H1 (cell line): ENCODE measurements at regions not wholly inside any gene's neighbourhood (a gene's known extent, or its start where the extent isn't known, plus 50 kb on each side); places are given as distances from the start of the nearest gene placed in this dataset.

Experiments
- CTCF ChIA-PET: fragments of 300-600 bp; sonication (Branson Sonifier 250); formaldehyde crosslinking; loops from one replicate; lab custom pipeline; 2021; ENCODE audit not compliant: partially characterized antibody; lab: Charles Lee
- POLR2A ChIA-PET: fragments of 300-600 bp; sonication (Branson Sonifier 250); formaldehyde crosslinking; loops from one replicate; lab custom pipeline; 2021; ENCODE audit warnings: inconsistent platforms; ENCODE audit not compliant: partially characterized antibody; lab: Charles Lee
- DNase-seq, 2 experiments: peaks; one replicate each; pipeline versions ENCODE4 v3.0.0 to v3.0.0-alpha.2; 2010 to 2022; ENCODE audit warnings: low spot score in 2 of 2, low read depth in 1 of 2, mixed read lengths in 1 of 2
- FAIRE-seq: peaks from 2 replicates; lab custom pipeline; 2011; peaks lifted over from hg19 to GRCh38; lab: Jason Lieb, UNC
- H2AFZ ChIP-seq: 2 replicates; pipeline ENCODE4 v1.8.1; 2012; ENCODE audit warnings: low read length, inconsistent platforms
- H2AK5ac ChIP-seq: 2 replicates; pipeline ENCODE4 v1.6.1; 2013; ENCODE audit warnings: low read depth, low read length
- H2BK120ac ChIP-seq: replicated peaks from 2 replicates; pipeline ENCODE3; 2013; ENCODE audit warnings: low read depth, low read length, inconsistent platforms
- H2BK12ac ChIP-seq: 2 replicates; pipeline ENCODE4 v1.6.1; 2013; ENCODE audit warnings: low read depth, low read length
- H2BK15ac ChIP-seq: 2 replicates; pipeline ENCODE4 v1.6.1; 2013; ENCODE audit warnings: low read length
- H2BK20ac ChIP-seq: 2 replicates; pipeline ENCODE4 v1.6.1; 2013; ENCODE audit warnings: low read length
- H2BK5ac ChIP-seq: 2 replicates; pipeline ENCODE4 v1.6.1; 2013; ENCODE audit warnings: low read depth, low read length
- H3K14ac ChIP-seq: 2 replicates; pipeline ENCODE4 v1.6.1; 2013; ENCODE audit warnings: inconsistent platforms; ENCODE audit not compliant: insufficient read length
- H3K18ac ChIP-seq: 2 replicates; pipeline ENCODE4 v1.6.1; 2013; ENCODE audit warnings: low read length; ENCODE audit errors: extremely low read depth
- H3K23ac ChIP-seq: 2 replicates; pipeline ENCODE4 v1.6.1; 2013; ENCODE audit warnings: inconsistent platforms; ENCODE audit not compliant: insufficient read length
- H3K23me2 ChIP-seq: 2 replicates; pipeline ENCODE4 v1.6.1; 2013; ENCODE audit warnings: low read depth, low read length
- H3K27ac ChIP-seq: 2 replicates; pipeline ENCODE4 v1.6.1; 2011; ENCODE audit warnings: low read depth, low read length, inconsistent platforms
- H3K27me3 ChIP-seq, 4 experiments: replicated peaks in 1 of 4; 1 replicate in 1 of 4; 2 replicates in 3 of 4; pipeline versions ENCODE4 v1.6.1 to v1.8.1; 2011 to 2013; ENCODE audit warnings: low read length in 3 of 4, mild to moderate bottlenecking in 3 of 4, inconsistent platforms in 2 of 4, mixed read lengths in 2 of 4, moderate library complexity in 1 of 4; ENCODE audit not compliant: control insufficient read depth in 3 of 4, insufficient read depth in 3 of 4; ENCODE audit errors: extremely low read depth in 1 of 4
- H3K36me3 ChIP-seq, 4 experiments: 2 replicates each; pipeline versions ENCODE4 v1.6.1 to v1.8.1; 2011 to 2013; ENCODE audit warnings: mild to moderate bottlenecking in 4 of 4, low read length in 3 of 4, moderate library complexity in 2 of 4, control low read depth in 1 of 4, inconsistent platforms in 1 of 4; ENCODE audit not compliant: insufficient read depth in 4 of 4, control insufficient read depth in 2 of 4
- H3K4ac ChIP-seq: replicated peaks from 2 replicates; pipeline ENCODE3; 2013; ENCODE audit warnings: low read length, low read depth, mixed read lengths, inconsistent platforms; ENCODE audit not compliant: insufficient read length
- H3K4me1 ChIP-seq, 4 experiments: replicated peaks in 1 of 4; 1 replicate in 1 of 4; 2 replicates in 3 of 4; pipeline versions ENCODE4 v1.6.1 to v1.8.1; 2011 to 2013; ENCODE audit warnings: low read length in 3 of 4, inconsistent platforms in 2 of 4, mixed read lengths in 1 of 4; ENCODE audit not compliant: insufficient read depth in 4 of 4, control insufficient read depth in 3 of 4
- H3K4me2 ChIP-seq, 2 experiments: 2 replicates each; pipeline versions ENCODE4 v1.6.1 to v1.8.1; 2011 to 2013; ENCODE audit warnings: low read depth in 2 of 2, low read length in 2 of 2, control low read depth in 1 of 2, inconsistent platforms in 1 of 2, mild to moderate bottlenecking in 1 of 2; ENCODE audit not compliant: insufficient read depth in 1 of 2
- H3K4me3 ChIP-seq, 4 experiments: fragments of 200-600, 300-600 bp in 1 of 4; sonication (generic), shearing (Covaris generic), sonication (Bioruptor Twin) in 1 of 4; 2 replicates each; pipeline versions ENCODE4 v1.5.1 to v1.8.1; 2011 to 2016; ENCODE audit warnings: low read length in 4 of 4, low read depth in 3 of 4, control low read depth in 2 of 4, inconsistent platforms in 2 of 4, mild to moderate bottlenecking in 2 of 4, mixed read lengths in 1 of 4, moderate library complexity in 1 of 4; ENCODE audit not compliant: insufficient read depth in 2 of 4; ENCODE audit errors: extremely low read depth in 1 of 4
- H3K56ac ChIP-seq: replicated peaks from 2 replicates; pipeline ENCODE3; 2013; ENCODE audit warnings: low read depth, mild to moderate bottlenecking, mixed read lengths, low read length, inconsistent platforms; ENCODE audit not compliant: insufficient read length
- H3K79me1 ChIP-seq: 2 replicates; pipeline ENCODE4 v1.6.1; 2013; ENCODE audit warnings: low read depth, low read length, control low read depth
- H3K79me2 ChIP-seq, 2 experiments: 2 replicates each; pipeline versions ENCODE4 v1.6.1 to v1.8.1; 2012 to 2013; ENCODE audit warnings: low read length in 2 of 2, mild to moderate bottlenecking in 2 of 2, inconsistent platforms in 1 of 2; ENCODE audit not compliant: insufficient read depth in 2 of 2, control insufficient read depth in 1 of 2
- H3K9ac ChIP-seq, 4 experiments: replicated peaks in 1 of 4; 1 replicate in 1 of 4; 2 replicates in 3 of 4; pipeline versions ENCODE4 v1.6.1 to v1.8.1; 2011 to 2013; ENCODE audit warnings: low read depth in 3 of 4, low read length in 3 of 4, control low read depth in 2 of 4, mild to moderate bottlenecking in 2 of 4, moderate library complexity in 2 of 4, inconsistent platforms in 1 of 4; ENCODE audit errors: extremely low read depth in 1 of 4
- H3K9me3 ChIP-seq, 2 experiments: 2 replicates each; pipeline versions ENCODE4 v1.6.1 to v1.8.1; 2012 to 2013; ENCODE audit warnings: mild to moderate bottlenecking in 2 of 2, moderate library complexity in 2 of 2, control low read depth in 1 of 2, inconsistent platforms in 1 of 2, low read depth in 1 of 2, low read length in 1 of 2, mixed read lengths in 1 of 2; ENCODE audit not compliant: insufficient read depth in 2 of 2
- H4K20me1 ChIP-seq, 2 experiments: replicated peaks in 1 of 2; 2 replicates each; pipeline versions ENCODE3 to v1.8.1; 2011 to 2013; ENCODE audit warnings: inconsistent platforms in 2 of 2, low read length in 2 of 2, mild to moderate bottlenecking in 1 of 2; ENCODE audit not compliant: insufficient read depth in 2 of 2, control insufficient read depth in 1 of 2
- H4K5ac ChIP-seq: 2 replicates; pipeline ENCODE4 v1.6.1; 2013; ENCODE audit warnings: low read length, low read depth, mixed read lengths, inconsistent platforms; ENCODE audit not compliant: insufficient read length
- H4K8ac ChIP-seq: 2 replicates; pipeline ENCODE4 v1.8.0; 2013; ENCODE audit warnings: mild to moderate bottlenecking, moderate library complexity, low read length, inconsistent platforms; ENCODE audit not compliant: insufficient read depth; ENCODE audit errors: extremely low read depth
- H4K91ac ChIP-seq: replicated peaks from 2 replicates; pipeline ENCODE3; 2013; ENCODE audit warnings: low read length, mixed read lengths, inconsistent platforms; ENCODE audit not compliant: insufficient read length
- CTCF ChIP-seq, 3 experiments: IDR thresholded peaks; 1 replicate in 2 of 3; 2 replicates in 1 of 3; pipeline versions ENCODE4 v1.5.1 to v1.6.1; 2011; ENCODE audit warnings: low read length in 3 of 3, mild to moderate bottlenecking in 3 of 3, inconsistent platforms in 2 of 3, low read depth in 1 of 3, moderate library complexity in 1 of 3; ENCODE audit not compliant: insufficient read depth in 1 of 3; ENCODE audit errors: control extremely low read depth in 1 of 3
- POU5F1 ChIP-seq: IDR thresholded peaks from 2 replicates; pipeline ENCODE4 v1.6.1; 2011; ENCODE audit warnings: low read depth, mild to moderate bottlenecking, low read length, moderate library complexity
- RAD21 ChIP-seq, 2 experiments: IDR thresholded peaks in 1 of 2; conservative IDR thresholded peaks in 1 of 2; 2 replicates each; pipeline ENCODE4 v1.6.1; 2011; ENCODE audit warnings: low read depth in 2 of 2, low read length in 2 of 2, improper control_type of control experiment in 1 of 2, inconsistent platforms in 1 of 2, mild to moderate bottlenecking in 1 of 2, moderate library complexity in 1 of 2
- WGBS, 2 experiments: shearing (Covaris generic) in 1 of 2; methylation state at CpG; one replicate each; pipeline versions ENCODE4 v1.1.6 to v1.1.7; 2013 to 2015; ENCODE audit warnings: low lambda C conversion rate in 2 of 2, mixed read lengths in 2 of 2, inconsistent platforms in 1 of 2, low coverage in 1 of 2, missing lambda C conversion rate in 1 of 2; ENCODE audit not compliant: insufficient replicate concordance in 2 of 2, insufficient coverage in 1 of 2, insufficient read length in 1 of 2; ENCODE audit errors: extremely low coverage in 1 of 2, missing lambda C conversion rate in 1 of 2; 5-methylcytosine and 5-hydroxymethylcytosine counted together

DNA sequence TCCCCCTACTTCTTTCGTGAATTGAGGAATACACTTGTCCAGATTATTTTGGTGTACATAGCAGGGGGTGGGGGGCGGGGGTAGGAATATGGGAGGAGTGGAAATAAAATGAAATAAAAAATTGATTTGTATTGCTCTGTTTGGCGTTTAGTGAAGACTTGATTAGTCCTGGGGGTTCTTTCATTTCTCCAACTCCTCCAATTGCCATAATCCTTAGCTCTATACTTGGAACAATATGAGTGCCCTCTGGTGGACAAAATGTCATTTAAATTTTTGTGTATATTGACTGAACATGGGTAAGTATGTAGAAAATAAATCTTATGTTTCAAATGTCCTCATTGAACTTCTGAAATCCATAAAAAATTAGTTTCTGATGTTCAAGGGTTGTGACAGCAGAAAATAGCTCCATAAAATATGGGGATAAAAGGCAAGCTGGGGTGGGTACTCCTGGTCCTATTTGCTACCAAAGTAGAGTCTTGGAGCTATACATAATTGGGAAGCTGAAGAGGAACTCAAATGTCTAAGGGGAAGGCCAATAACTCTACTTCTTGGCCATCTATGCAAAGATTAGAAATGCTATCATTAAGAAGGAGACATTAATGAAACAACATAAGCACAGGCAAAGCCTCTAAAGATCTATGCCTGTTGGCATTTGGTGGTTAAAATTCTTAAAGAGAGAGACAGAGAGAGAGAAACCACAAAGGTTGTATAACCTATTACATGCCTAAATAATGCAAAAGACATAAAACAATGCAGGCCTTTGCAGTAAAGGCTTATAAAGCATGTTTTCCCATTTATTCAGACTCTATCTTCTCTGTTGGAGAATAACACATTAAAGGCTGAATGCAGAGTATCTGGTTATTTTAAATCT, 421.6 kb downstream of the METTL15 start:
- Histone ChIP-seq H3K18ac (no peak overlapping the region), H4K8ac (no peak overlapping the region), H2BK20ac (no peak overlapping the region), H3K4ac (no peak overlapping the region), H3K4me1 (no peaks in the 10 kb centered on the region), H3K27me3 (no peaks in the 10 kb centered on the region), H2BK12ac (no peak overlapping the region), H3K23me2 (no peaks in the 10 kb centered on the region), H3K79me1 (no peaks in the 10 kb centered on the region), H2AK5ac (no peak overlapping the region), H4K91ac (no peak overlapping the region), H3K56ac (no peak overlapping the region), H3K36me3 (no peaks in the 10 kb centered on the region; a peak in 1 of 8 replicates), H3K14ac (no peak overlapping the region), H3K79me2 (no peaks in the 10 kb centered on the region), H3K27ac (no peak overlapping the region), H3K9ac (no peak overlapping the region), H3K4me3 (no peak overlapping the region), H2AFZ (no peak overlapping the region), H4K20me1 (no peaks in the 10 kb centered on the region), H3K23ac (no peak overlapping the region), H2BK15ac (no peak overlapping the region), H3K4me2 (no peak overlapping the region), H4K5ac (no peak overlapping the region), H3K9me3 (peaks cover 7 to 12% of the 10 kb centered on the region in 2 experiments; a peak in 3 of 4 replicates), H2BK5ac (no peak overlapping the region), H2BK120ac (no peak overlapping the region)
- WGBS, 2 experiments, result 63 to 100% methylated on average over 1 to 3 of the region's 3 CpGs
- ChIA-PET POLR2A (interaction anchor here (0.7 to 1.3 kb wide), 2 partner anchors 38 to 831 kb away, joined by 3 read pairs; no protein-coding TSS in a partner anchor), CTCF (interaction anchor here (0.7 to 3.3 kb wide), 28 partner anchors 10 to 834 kb away, joined by 3 to 16 read pairs (median 3); partner anchors contain the start of gene BDNF)
- TF ChIP-seq POU5F1 (no peak), CTCF (IDR thresholded peaks at IDR 0.05; ENCODE audit: control extremely low read depth in 1 of 3, insufficient read depth in 1 of 3, low read depth in 1 of 3, low read length in 3 of 3) (peak in 1 of 3 experiments; percentile 35; a peak in 2 of 4 replicates), RAD21 (IDR thresholded peaks at IDR 0.05 in 1 of 2, conservative IDR thresholded peaks at IDR 0.05 in 1 of 2; ENCODE audit: low read depth in 2 of 2, low read length in 2 of 2) (peak; percentile 52 to 62)
- FAIRE-seq, result no peak
- DNase-seq, result no peak
